CD4-positive, alpha-beta T cell treated with Interleukin-10 for 1 hour (primary cell): ENCODE measurements at regions not wholly inside any gene's neighbourhood (a gene's known extent, or its start where the extent isn't known, plus 50 kb on each side); places are given as distances from the start of the nearest gene placed in this dataset.
"Not testable (repeated sequence)": the region's sequence is repeated elsewhere in the genome, so short reads cannot be mapped to it uniquely, and the experiment has no call there.

Experiments used
- DNase-seq: peaks from one replicate; pipeline ENCODE4 v3.0.0-alpha.2; 2020

DNA sequence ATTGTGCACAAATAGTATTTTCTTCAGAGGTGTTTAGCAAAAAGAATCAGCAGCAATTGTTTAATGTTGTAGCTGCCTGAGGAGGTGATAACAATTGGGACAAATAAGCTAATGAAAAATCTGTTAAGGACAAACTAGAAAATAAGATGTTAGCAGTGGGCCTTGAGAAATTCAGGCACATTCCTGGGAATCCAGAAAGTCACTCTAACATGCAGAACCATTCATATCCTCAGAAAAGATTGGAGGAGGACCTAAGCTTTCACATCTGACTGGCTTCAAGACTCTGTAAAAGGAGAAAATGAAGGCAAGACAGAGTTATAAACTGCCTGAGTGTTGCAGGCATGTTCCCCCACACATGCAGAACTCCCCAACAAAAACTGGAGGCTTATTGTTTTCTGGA lies 353.5 kb upstream of the RGPD4 start:
- no peak for DNase-seq

DNA sequence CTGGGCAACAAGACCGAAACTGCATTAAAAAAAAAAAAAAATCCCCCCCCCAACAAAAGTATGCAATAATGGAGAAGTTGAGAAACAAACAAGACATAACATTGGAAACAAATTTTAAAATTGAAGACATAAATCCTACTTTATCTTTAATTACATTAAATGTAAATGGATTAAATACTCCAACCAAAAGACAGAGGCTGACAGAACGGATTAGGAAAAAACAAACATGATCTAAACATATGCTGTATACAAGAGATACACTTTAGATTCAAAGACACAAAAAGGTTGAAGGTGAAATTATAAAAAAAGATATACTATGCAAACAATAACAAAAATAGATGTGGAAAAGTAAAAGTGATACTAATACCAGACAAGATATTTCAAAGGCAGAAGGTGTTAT lies 350.8 kb upstream of the RGPD4 start:
- no peak for DNase-seq

DNA sequence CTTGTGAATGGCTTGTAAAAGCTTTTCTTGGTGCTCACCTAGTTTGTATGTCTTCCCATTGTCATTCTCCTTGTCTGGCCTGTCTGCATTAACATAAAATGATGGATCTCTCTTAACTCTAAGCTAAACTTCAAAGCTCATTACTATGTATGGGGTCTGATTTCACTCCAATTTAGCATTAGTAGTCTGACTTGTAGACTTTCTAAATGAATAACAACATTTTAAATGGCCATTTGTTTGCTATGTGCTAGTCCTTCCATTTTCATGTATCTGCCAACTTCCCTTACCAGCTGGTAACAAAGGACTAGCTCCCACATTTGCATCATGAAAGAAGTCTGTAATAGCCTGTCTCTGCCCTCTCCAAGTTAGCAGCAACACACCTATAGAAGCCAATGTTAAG lies 324.2 kb upstream of the RGPD4 start:
- no peak for DNase-seq

DNA sequence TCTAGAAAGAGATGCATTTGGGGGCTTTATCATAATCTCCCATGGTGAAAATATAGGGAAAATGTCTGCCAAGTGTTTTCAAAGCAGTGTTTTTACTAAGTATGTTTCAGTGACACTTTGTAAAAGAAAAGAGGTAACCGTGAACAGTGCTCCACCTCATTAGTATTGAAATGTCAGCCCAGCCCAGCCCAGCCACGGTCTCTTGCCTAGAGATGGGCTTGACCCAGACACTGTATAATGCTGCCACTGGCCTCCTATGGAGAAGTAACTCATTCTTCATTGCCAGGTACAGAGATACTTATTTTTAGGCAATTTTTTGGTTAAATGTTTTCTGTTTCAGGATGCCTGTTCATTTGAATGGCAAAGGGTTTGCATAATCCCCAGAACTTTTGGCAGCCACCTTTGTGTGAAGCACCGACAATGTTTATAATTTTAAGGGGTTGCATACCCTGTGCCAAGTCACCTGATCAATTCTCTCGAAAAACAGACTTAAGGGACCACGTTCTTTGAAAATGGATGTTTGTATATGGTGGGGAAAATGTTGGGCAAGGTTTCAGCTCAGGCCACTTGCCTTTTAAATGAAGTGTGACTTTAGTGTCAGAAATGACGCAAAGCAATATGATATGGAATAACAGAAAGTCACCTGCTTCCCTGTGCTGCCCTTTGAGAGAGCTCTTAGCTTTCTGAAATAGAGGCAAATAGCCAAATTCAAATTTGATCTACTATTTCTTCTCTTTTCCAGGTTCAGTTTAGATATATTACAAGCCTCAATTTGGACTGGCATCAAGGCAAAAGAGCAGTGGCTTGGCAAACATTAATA lies 314.5 kb upstream of the RGPD4 start:
- no peak for DNase-seq

DNA sequence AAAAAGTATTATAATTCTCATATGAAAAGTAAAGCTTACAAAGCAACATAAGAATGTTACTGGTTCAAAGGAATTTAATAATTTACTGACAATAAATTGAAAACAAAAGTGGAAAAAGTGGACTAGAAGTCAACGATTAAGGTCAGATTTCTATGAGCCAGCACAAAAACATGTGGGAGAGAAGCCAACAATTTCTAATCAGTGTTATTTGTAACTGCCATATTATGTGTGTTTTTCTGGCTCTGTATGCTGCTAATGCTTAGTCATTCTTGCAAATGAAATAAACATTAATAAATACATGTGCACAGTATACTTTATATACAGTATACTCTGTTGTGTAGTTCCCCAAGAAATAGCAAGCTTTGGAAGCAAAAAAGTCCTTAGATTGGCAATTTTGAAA lies 301.3 kb upstream of the RGPD4 start:
- no peak for DNase-seq

DNA sequence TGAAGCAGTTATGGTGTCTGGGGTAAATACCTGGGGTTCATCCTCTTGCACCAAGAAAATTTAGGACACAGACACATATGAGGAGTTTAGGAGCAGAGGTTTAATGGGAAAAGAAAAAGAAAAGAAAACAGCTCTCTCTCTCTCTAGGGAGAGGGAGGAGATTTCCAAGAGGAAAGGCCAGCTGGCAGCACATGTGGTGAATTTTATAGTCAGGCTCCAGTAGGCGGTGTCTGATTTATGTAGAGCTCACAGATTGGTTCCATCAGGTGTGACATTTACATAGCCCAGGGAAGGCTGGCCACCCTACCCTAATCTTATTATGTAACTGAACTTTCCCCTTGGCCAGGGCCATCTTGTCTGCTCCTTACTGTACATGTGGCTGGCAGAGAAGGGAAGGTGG lies 297.5 kb upstream of the RGPD4 start:
- no peak for DNase-seq

DNA sequence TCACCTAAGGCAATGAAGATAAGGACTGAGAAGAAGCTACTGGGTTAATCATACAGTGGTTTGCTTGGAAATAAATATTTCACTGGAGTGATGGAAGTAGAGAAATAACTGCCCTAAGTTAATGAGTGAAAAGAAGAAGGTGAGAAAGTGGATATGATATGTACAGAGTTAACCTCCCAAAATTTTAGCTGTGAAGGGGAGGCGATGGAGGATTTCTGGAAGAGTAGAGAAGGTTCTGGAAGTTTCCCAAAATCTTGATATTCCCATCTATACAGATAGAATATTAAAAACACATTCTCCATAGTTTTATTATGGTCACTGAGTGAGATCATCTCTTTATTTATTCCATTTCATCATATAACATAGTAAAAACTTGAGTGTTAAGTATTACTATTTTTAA lies 296.6 kb upstream of the RGPD4 start:
- DNase-seq = no peak

DNA sequence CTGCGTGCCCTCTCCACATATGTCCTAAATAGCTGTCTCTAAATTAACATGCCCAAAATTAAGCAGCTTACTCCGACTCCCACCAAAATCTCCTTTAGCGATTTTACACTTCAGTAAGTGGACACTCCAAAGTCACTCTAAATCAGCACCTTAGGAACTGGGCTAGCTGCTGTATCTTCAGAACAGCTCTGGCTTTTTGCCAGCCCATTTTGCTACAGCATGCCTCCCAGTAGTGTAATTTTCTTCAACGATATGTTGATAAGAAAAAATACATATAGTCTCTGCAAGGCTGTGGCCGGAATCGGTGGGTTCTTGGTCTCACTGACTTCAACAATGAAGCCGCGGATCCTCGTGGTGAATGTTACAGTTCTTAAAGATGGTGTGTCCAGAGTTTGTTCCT lies 291.8 kb upstream of the RGPD4 start:
- no peak for DNase-seq

DNA sequence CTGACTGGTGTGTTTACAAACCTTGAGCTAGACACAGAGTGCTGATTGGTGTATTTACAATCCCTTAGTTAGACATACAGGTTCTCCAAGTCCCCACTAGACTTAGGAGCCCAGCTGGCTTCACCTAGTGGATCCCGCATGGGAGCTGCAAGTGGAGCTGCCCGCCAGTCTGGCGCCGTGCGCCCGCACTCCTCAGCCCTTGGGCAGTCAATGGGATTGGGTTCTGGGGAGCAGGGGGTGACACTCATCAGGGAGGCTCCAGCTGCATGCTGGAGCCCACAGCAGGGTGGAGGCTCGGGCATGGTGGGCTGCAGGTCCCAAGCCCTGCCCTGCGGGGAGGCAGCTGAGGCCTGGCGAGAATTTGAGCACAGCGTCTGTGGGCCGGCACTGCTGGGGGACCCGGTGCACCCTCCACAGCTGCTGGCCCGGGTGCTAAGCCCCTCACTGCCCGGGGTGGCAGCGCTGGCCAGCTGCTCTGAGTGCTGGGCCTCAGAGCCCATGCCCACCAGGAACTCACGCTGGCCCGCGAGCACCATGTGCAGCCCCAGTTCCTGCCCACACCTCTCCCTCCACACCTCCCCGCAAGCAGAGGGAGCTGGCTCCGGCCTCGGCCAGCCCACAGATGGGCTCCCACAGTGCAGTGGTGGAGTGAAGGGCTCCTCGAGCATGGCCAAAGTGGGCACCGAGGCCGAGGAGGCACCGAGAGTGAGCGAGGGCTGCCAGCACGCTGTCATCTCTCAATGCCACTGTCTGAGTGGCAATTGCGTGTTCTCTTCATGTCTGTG lies 290.6 kb upstream of the RGPD4 start:
- DNase-seq = not testable (repeated sequence)

DNA sequence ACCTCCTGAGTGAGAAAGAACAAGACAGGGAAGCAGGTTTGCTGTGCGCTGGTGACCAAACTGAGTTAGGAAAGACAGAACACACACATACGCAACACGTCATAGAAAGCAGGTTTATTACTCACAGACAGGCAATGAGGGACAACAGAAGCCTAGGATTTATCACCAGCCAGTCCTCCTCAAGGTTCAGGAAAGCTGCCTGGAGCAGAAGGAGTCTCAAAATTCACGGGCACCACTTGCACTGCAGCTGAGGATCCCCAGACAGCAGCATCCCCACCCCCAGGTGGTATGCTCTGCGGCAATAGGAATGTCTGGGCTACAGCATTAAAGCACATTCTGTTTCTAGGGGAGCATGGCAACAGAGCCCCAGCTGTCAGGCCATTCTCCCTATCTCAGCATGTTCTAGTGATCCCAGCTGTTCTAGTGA lies 284.4 kb upstream of the RGPD4 start:
- DNase-seq = no peak

DNA sequence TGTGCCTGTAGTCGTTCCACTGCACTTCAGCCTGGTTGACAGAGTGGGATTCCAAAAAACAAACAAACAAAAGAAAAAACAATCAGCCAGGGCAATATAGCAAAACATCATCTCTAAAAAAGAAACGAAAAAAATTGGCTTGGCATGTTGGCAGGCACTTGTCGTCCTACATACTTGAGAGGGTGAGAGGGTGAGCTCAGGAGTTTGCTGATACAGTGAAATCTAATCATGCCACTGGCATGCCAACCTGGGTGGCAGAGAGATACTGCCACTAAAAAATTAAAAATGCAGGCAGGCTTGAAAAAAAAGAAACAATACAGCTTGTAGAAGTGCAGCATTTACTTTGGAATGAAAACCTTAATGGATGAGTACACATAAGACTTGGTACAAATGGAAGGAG lies 282.9 kb upstream of the RGPD4 start:
- no peak for DNase-seq

DNA sequence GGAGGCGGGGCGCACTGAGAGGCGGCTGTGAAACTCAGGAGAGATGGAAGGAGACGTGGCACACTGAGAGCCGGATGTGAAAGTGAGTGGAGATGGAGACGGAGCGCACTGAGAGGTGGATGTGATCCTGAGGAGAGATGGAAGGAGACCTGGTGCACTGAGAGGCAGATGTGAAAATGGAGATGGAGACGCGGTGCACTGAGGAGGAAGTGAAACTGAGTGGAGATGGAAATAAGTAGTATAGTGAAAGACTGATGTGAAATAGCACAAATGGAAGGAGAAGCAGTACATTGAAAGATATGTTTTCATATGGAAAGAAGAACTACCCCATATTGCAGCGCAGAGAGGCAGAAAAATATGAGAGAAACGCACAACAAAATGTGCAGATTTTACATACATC lies 281.6 kb upstream of the RGPD4 start:
- DNase-seq = no peak

DNA sequence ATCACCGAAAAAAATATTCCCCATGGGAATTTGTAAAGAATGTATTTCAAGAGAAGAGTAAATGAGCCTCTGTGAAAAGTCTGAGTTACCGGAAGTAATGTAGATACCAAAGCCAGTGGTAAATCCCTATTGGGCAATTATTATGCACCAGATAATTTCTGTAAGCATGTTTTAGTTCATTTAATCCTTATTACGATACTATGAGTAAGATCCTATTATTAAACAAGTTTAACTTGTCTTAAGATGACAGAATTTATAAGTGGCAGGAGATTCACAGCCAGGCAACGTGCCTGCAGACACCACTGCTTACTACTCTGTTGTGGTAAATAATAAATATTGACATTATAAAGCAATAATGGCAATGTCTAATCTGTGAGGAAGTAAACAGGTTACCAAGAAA lies 280.8 kb upstream of the RGPD4 start:
- DNase-seq = no peak

DNA sequence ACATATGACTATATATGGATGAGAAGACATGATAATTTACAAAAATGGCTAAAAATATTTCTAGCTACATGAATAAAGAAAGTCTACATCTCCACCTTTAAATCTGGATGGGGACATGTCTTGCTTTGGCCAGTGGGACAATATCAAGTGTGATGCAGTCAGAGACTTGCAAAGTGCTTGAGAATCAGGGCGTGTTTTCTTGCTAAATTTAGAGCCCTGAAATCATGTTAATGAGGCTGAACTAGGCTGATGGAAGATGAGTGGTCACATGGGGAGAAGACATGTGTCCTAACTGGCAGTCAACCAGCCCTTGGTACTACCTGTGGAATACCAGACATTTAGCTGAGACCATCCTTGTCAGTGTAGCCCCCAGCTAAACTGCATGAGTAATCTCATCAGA lies 278.5 kb upstream of the RGPD4 start:
- DNase-seq = no peak

DNA sequence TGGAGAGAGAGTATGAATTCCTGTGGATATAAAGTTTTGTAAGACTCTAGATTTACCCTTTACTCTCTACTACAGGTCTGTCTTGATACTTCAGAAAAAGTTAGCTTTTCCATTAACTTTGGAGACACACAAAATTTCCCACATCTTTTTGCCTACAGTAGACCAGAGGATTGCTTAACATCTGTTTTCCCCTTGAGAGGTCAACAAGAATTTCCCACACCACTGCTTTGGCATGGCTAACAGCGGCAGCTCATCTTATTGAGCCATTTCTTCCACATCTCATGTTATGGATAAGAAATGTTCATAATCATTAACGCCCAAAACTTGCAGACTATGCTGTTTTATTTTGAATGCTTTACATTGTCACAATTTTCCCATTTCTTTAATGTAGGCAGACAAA lies 273.6 kb upstream of the RGPD4 start:
- DNase-seq = no peak

DNA sequence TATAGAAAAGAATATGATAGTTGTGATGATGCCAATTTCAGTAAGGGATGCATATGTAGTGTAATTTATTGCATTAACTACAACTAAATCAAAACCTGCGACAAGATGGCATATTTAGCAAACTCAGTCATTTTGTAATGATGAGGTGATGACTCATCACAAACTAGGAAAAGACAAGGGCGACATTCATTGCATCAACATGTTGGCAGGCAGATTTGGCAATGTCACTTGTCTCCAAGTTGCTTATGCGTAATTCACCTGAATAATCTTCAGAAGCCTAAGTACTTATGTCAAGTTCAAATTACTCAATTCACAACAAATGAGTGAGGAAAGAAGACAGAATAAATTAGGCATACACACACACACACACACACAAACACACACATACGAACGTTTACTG lies 273.2 kb upstream of the RGPD4 start:
- no peak for DNase-seq

DNA sequence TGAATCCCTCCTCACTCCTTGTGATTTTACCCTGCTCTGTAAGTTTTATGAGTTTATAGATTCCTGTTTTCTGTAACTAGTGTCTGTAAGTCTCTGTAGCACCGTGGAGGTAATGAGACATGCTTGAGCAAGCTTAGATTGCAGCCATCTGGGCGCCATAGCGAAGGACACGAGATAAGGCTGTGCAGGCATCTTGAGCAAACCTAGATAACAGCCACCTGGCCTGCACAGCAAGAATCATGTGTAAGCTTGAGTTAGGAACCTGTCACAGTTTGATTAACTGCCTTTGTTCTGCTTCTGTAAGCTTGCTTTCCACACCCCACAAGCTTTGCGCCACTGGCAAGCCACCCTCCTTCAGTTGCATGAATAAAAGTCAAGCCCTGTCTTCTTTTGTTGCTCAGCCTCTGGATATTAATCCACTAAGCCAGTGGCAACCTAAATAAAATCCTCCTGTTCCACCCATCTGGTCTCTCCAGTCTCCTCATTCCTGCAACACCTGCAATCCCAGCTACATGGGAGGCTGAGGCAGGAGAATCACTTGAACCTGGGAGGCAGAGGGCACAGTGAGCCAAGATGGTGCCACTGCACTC lies 270.6 kb upstream of the RGPD4 start:
- DNase-seq = no peak

DNA sequence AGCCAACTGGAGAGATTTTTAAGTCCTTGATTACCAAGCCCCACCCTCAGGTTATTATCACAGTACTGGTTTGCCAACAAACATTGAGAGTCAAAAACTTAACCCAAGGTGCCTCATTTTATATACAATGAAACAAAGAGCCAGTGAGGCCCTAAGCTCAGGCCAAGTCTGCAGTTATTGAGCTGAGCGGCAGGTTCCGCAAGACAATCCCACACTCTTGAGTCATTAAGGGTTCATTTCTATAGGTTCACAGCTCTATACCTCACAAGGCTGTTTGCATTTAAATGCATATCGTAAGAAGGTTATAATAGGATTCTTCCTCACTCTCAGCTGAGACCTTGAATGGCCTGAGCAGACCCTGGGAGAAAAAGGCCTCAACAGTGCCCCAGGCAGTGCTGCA lies 268.4 kb upstream of the RGPD4 start:
- no peak for DNase-seq

DNA sequence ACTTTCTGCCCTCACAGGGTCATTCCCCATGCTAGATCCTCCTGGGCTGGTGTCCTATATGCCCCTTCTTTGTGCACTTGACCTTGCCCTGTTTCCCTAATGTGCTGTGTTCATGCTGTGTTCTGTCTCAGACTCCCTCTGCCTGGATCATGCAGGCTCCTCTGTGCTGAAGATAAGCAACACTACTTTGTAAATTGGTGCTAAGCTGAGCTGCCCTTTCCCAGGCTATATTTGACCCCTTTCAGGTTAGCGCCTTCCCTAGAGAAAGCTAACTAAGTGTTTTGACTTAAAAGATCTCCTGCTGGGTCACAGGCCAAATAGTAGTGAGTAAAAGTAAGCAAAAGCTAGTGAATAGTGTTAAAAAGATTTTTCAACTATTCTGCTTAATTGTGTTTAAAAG lies 257.2 kb upstream of the RGPD4 start:
- DNase-seq = no peak

DNA sequence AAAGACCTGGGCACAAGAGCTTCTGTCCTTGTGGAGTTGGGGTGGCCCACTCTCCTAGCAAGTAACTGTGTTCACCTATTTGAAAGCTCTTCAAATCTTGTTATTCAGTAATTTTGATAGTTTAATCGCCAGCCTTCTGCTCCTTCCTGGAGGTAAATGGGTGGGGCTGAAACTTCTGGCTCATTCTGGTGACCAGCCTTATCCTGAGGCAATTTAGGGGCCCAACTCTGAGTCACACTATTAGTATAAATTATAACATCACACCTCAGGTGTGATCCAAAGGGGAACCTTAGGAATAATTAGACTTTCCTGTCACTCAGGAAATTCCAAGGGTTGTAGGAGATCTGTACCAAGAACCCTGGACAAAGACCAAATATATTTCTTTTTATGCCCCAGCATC lies 255.8 kb upstream of the RGPD4 start:
- no peak for DNase-seq

DNA sequence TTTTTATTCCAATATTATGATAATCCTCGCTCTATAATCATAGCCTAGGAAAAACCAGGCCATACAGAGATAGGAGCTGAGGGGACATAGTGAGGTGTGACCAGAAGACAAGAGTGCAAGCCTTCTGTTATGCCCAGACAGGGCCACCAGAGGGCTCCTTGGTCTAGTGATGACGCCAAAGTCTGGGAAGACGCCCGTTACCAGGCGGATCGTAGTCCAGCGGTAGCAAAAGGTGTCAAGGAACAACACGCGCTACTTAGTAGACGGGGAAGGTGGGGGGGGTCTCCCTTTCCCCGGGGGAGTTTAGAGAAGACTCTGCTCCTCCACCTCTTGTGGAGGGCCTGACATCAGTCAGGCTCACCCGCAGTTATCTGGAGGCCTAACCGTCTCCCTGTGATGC lies 253.8 kb upstream of the RGPD4 start:
- DNase-seq = not testable (repeated sequence)

DNA sequence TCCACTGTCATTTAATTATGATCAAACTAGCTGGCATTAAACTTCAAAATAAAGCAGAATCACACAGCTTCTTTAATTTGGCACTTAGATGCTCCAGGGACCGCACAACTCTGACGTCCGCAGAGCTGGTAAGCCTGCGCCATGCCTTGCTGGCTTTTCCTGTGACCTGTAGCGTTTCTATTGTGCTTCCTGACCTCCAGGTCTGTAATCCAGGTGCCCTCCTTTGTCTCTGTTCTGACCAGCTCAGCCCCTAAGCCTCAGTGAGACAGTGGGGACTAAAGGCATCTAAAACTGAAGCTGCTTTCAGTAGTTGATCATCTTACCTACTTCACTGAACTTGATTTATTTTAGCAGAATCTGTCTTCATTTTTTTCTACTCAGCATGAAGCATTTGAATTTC lies 249.7 kb upstream of the RGPD4 start:
- DNase-seq = no peak

DNA sequence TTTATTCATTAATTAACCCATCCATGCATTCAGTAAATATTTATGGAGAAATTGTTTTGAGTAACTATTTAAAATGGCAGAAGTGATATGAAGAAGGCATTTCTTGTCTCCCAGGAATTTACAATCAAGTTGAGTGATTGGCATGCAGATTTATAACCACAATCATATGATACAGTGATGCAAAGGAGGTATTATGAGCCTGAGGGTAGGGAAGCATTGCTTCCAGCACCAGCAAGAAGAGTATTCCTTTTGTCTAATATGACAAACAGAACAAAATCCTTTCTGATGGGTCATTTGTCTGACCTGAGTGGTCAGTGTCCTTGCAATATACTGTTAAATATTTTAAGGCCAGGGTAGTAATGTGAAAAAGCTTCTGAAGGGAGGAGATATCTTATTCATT lies 244.2 kb upstream of the RGPD4 start:
- DNase-seq = no peak

DNA sequence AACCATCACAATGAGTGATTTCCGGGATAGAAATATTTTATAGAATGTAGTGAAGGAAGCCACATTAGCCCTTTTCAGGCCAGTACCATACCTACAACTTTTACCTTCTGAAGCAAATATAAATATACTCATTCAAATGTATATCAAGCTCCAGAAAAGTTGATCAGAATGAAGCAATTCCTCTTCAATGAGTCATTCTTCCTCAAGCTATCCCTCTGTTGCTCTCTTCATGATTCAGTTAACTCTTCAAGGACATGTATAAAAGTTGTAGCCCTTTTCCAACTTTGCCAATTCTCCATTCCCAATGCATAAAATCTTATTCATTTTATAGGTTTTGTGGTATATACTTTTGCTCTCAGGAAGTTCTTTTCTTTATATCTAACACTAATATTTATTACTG lies 242.1 kb upstream of the RGPD4 start:
- DNase-seq = no peak
